Activated T-cell treated with anti-CD3 and anti-CD28 coated beads for 4 hours (primary cell): ENCODE measurements at regions not wholly inside any gene's neighbourhood (a gene's known extent, or its start where the extent isn't known, plus 50 kb on each side); places are given as distances from the start of the nearest gene placed in this dataset.

Experiments used
- DNase-seq: peaks from one replicate; pipeline ENCODE4 v3.0.0-alpha.2; 2020

DNA sequence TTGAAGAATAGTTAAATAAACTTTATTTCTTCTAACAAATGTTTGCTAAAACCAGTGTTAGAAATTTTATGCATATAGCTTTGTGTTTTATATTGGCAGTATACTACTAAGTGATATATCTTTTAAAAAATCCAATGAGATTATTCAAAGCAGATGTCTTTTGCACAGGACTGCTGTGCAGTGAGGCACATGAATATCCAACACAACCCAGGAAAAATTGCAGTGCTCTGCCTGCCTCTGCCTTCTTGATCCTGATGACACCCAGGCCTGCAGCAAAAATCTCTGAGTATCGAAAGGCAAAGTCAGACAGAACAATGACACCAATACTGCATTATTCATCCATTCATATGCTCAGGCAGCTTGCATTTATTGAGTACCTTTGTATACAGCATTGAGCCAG is 1076.5 kb upstream of the ARRDC3 start:
- DNase-seq, result no peak

- DNase-seq, result no peak
These were observed 1071.9 kb upstream of the ARRDC3 start for GRCh38 chr5:92455011-92455410.

DNA sequence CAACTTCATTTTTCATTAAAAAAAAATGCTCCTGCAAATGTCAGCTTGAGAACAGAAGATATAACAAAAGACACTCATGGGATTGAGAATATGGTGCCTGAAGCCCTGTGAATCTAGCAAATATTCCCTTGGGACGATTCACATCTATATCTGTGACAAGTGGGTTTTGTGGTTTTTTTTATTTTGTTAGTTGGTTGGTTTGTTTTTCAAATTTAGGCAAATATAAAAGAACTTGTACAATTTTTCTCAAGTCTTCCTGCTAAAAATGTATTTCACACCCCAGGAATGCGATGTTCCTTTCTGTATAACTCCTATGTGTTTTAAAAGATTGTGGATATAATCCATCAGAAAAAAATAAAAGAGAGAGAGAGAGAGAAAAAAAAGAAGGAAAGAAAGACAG is 1061.8 kb upstream of the ARRDC3 start:
- no peak for DNase-seq

GRCh38 chr5:92435781-92436180 is 1052.7 kb upstream of the ARRDC3 start:
- DNase-seq, result no peak

- DNase-seq, result no peak
These were observed 1046.5 kb upstream of the ARRDC3 start for GRCh38 chr5:92429646-92430045.

DNA sequence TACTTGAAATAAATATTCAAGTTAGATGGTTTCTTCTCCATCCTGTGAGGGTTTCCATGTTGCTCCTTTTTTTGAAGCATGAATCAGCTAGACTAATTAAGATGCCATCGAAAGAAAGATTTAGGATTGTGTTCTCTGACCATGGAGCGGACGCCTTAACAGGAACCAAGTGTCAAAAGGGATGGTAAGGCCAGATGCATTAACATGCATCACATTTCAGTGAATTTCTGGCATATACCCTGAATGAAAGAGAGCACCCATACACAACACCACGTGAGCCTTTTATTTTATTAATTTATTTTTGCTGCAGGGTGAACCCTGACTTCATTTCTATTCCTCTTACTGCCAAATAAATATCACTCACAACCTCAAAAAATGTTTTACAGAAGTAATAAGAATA is 1045.3 kb upstream of the ARRDC3 start:
- no peak for DNase-seq

GRCh38 chr5:92424785-92425426 is 1041.8 kb upstream of the ARRDC3 start:
- DNase-seq, result no peak

DNA sequence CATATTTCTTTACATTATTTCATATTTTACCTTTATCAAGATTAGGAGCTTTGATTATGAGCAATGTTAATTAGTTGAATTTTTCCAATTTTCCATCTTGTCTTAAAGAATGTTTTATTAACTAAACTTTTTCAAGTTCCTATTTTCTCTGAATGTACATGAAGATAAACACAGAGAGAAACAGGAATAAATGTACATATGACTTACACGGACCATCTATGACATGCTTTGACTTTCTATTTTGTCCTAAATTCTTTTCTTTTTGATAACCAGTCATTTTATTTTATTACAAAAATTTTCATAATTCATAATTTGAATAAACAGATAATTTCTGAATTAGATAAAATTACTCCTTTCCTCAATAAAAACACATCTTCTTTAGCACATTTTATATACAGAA is 1038.8 kb upstream of the ARRDC3 start:
- no peak for DNase-seq

- DNase-seq, result no peak
These were observed 1038.1 kb upstream of the ARRDC3 start for GRCh38 chr5:92421196-92421595.

- DNase-seq, result no peak
These were observed 1036.1 kb upstream of the ARRDC3 start for GRCh38 chr5:92419261-92419660.

DNA sequence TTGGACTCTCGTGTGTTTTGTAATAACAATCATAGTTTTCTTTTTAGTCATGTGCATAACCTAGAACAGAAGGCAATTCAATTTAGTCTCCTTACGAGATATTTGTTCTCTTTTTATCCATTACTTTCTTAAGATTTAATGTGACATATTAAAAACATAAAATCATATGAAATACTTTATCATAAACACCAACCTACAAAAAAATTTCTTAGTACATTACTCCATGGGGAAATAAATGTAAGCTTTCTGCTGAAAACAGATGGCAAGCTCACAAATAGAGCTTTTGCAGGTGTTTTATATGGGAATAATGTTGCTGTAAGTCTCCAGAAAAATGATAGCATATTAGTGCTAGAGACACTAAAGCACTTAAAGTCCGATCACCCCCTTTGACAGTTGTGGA is 1035.2 kb upstream of the ARRDC3 start:
- no peak for DNase-seq

DNA sequence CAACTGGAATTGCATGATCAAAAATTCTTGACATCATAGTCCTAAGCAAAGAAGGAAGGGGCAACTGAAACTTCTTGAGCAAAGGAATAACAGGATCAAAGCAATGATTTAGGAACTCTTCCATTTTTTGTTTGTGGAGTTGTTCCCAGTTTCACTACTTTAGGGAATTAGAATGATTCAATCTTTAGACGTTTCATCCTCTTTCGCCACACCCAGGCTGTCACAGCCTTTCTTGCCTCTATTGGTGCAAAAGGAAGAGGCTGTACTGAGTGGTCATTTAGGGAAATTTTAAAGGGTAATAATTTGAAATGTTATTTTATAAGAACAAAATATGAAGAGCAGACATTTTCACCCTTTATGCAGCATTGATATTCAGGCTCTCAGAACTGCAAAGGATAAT is 1026.0 kb upstream of the ARRDC3 start:
- no peak for DNase-seq

DNA sequence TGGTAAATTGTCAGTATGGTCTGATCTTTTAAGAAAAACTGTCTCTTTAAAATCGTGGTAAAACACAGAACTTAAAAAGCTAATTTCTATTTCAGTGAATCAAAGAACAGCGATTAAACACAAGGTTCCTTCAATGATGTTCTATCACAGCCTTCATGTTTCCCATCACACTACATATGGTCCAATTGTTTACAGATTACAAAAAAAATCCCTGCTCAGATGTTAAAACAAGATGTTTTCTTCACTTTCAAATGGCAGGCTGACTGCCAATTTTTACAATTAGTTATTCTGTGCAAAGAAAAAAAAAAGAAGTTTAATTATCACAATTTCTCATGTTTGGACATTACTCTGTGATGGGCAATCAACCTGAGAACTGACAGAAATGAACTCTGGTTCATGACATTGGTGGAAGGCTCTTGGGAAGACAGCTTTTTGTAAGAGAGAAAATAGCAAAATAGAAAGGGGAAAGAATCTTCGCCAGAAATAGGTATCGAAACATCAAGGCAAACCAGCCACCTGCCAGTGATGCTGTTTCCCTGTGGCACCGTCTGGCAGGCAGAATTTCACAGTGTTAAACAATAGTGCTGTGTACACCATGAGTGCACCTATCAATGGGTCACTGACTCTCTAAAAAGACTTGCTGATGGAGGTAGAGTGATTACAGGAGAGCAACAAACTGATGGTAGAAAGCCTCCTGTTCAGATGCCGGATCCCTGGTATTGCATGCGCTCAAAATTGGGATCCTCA is 1020.0 kb upstream of the ARRDC3 start:
- no peak for DNase-seq

DNA sequence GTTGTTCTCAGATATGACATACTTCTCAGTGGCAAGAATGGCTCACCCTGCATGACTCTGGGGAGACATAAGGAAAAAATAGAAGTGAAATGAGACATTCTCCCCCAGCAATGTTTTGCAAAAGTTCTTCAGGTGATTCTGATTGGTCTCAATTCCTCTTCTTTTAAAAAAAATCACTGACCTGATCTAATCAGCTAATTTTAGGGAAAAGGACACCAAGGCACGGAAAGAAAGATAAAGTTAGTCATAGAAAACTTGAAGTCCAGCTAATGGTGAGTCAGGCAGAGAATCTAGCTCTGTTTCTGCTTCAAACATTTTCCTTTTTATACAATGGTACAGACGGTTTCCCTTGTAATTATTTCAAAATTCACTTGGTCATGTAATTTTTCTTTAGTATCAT is 1018.9 kb upstream of the ARRDC3 start:
- DNase-seq, result no peak

DNA sequence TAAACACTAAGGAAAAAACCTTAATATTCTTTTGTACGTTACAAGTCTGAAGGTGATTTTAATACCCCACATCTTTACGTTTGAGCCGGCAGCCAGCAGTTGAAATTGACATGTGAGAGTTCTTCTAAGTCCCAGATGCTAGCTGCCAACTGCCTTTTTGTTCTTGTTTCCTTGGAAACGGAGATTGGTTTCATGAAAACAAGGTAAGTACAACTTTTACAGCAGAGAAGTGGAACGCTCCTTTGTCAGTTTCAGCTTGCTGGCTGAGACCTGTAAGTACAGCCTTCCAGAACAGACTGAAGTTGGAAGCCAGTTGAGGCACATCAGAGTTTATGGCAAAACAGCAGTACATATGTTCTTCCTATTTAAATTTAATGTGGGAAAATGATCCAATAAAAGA is 1018.4 kb upstream of the ARRDC3 start:
- no peak for DNase-seq

DNA sequence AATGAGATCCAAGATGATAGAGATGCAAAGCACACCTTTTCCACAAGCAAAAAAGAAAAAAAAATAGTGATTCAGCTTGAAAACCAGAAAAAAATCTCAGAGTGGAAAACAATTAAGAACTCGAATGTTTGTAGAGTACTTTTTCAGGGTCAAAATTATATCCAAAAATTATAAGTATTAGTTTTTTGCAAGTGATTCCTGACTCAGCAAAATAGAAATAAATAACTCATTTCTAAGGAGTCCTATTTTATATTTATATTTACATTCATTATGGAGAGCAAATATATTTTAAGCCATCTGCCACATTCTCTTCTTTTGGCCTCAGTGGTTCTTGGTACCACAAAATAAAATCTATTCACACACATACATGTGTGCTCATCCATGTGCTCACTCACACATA is 1011.8 kb upstream of the ARRDC3 start:
- no peak for DNase-seq

GRCh38 chr5:92390657-92391056 is 1007.5 kb upstream of the ARRDC3 start:
- DNase-seq, result no peak

GRCh38 chr5:92380069-92380770 is 997.1 kb upstream of the ARRDC3 start:
- no peak for DNase-seq

GRCh38 chr5:92378966-92379611 is 996.0 kb upstream of the ARRDC3 start:
- DNase-seq, result no peak

DNA sequence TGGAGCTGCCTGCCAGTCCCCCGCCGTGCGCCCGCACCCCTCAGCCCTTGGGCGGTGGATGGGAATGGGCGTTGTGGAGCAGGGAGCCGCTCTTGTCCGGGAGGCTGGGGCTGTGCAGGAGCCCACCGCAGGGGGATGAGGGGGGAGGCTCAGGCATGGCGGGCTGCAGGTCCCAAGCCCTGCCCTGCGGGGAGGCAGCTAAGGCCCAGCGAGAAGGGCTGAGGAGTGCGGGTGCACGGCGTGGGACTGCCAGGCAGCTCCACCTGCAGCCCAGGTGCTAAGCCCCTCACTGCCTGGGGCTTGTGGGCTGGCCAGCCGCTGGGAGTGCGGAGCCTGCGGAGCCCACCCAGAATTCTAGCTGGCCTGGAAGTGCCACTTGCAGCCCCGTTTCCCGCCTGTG is 991.7 kb upstream of the ARRDC3 start:
- no peak for DNase-seq

- no peak for DNase-seq
These were observed 989.6 kb upstream of the ARRDC3 start for GRCh38 chr5:92372766-92373165.

DNA sequence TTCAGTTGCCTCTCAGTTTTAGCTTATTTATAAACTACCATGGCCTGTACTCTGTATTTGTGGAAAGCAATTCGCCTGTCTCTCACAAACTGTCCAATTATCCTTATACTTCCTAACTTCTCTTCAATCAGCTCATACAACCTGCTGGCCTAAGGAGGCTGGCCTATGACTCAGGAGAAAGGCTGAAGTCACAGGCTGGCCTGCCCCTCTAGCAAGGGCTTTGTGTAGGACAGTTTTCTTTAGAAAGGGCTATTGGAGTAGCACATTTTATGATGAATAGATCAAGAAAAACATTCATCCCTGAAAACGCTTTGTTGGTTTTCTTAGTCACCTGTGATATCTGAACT is 988.7 kb upstream of the ARRDC3 start:
- DNase-seq, result no peak

DNA sequence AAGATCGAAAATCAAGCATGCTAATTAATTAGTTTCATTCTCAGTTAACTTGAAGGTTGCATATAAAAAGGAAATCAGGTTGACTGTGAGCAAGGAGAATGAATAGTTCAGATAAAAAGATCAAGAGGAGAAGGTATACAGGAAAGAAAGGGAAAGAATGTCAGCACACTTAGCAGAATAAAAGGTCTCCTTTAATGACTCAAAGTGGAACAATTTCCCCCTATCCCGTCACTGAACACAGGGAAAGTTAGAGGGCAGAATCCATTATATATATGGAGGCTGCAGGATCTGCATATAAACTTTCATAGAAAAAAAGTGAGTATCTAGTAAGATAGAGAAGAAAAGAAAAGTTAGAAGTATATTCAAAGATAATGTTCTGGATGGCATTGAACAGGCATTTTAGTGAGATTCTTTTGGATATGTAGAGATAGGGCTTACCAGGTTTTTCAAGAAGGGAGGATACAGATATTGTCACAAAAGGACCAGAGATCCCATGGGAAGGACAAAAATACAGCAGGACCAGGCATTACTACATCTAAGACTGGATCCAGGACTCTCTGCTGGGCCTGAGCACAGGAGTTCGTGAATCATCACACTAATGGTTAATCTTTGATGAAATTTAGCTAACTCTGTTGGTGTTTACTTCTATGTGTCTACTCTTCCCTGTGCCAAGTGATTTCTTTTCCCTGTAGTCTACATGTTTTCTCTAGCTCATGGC is 988.2 kb upstream of the ARRDC3 start:
- no peak for DNase-seq
